VCaP (cell line): ENCODE measurements at regions not wholly inside any gene's neighbourhood (a gene's known extent, or its start where the extent isn't known, plus 50 kb on each side); places are given as distances from the start of the nearest gene placed in this dataset.
"Not testable (repeated sequence)": the region's sequence is repeated elsewhere in the genome, so short reads cannot be mapped to it uniquely, and the experiment has no call there.

Experiments used
- H3K27ac ChIP-seq: fragments of 450-650 bp; 2 replicates; pipeline ENCODE4 v1.5.1; 2017
- CTCF ChIP-seq: fragments of 450-650 bp; conservative IDR thresholded peaks from 2 replicates; pipeline ENCODE4 v1.5.1; 2017; ENCODE audit warnings: mild to moderate bottlenecking, moderate library complexity

DNA sequence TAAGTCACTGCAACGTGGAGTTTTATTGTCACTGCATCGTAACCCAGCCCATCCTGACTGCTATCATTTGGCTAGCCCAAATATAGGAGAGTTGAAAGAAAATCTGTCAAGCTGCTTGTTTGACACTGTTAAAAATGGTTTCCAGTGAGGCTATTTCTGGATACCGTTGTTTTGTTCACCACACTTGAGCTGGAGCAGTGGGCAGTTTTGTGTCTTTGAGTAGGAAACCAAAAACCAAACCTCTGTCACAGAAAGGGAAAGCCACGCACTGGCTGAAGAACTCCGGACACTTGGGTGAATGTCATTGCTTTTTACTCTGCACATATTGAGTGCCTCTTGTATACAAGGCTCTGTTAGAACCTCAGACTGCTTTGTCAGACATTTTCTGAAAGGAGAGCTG, 446.4 kb upstream of the CFAP20DC start:
- TF ChIP-seq CTCF: no peak
- H3K27ac ChIP-seq: no peak overlapping the region

DNA sequence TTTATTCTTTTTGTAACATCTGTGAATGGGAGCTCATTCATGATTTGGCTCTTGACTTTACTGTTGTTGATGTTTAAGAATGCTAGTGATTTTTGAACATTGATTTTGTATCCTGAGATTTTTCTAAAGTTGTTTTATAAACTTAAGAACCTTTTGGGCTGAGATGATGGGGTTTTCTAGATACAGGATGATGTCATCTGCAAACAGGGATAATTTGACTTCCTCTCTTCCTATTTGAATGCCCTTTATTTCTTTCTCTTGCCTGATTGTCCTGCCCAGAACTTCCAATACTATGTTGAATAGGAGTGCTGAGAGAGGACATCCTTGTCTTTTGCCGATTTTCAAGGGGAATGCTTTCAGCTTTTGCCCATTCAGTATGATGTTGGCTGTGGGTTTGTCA, 445.1 kb upstream of the CFAP20DC start:
- H3K27ac ChIP-seq: not testable (repeated sequence)

- no peak overlapping the region for H3K27ac ChIP-seq
- TF ChIP-seq CTCF: no peak
Observed at GRCh38 chr3:59486520-59486919, 436.7 kb upstream of the CFAP20DC start.

DNA sequence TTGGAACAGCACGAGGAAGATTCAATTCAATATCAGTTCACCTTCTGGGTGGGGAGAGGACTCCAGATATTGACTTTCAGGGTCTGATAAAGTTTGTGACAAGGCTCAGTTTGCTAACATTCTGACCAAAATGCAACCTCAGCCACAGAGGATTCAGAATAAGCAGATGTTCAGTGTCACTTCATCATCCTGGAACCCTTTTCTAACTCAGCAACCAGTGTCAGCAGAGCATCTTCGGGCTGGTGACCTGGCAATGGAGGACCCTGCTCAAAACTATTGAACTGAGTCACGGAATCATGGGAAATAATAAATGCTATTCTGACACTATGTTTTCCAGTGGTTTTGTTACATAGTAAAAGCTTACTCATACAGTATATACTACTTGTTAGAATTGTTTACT, 433.4 kb upstream of the CFAP20DC start:
- no peak overlapping the region for H3K27ac ChIP-seq
- no peak for TF ChIP-seq CTCF

DNA sequence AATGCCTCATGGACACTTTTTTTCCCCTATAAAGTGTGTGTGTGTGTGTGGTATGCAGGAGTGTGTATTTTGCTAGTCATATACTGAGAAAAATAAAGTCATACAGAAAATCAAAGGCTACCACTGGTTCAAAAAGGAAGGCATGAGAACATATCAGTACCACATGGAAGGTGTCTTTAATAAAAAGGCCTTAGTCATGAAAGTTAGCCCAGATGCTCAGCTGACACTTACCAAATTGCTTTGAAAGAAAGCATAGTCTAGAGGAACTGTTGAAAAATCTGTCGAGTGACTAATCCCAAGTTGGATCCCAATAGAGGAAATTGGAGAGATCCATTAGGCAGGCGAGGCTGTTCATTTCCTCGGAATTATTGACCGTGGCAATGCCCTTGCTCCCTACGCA, 432.9 kb upstream of the CFAP20DC start:
- H3K27ac ChIP-seq: no peak overlapping the region
- no peak for TF ChIP-seq CTCF

DNA sequence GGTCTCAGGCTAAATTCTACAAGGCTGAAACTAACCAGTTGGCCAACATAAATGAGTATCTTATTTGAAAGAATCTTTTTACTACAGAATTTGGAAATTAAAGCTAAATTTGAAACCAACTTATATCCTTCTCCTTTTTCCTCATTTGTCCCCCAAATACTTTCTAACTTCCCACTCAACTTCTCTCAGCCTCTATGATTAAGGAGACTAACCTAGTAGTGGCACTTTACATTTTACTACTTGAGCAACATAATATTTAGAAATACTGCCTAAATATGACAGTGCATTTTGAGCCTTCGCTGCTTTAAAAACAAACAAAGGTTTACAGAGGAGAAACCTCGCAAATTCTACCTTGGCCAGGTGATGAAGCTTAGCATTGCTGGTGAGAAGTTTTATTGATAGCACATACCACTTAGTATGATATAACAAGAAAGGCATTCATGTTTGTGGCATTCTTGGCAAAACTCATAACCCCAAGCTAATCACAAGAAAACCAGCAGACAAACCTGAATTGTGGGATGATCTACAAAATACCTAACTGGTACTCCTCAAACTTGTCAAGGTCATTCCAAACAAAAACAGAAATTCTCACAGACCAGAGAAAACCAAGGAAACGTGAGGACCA, 432.1 kb upstream of the CFAP20DC start:
- TF ChIP-seq CTCF: no peak
- no peak overlapping the region for H3K27ac ChIP-seq

DNA sequence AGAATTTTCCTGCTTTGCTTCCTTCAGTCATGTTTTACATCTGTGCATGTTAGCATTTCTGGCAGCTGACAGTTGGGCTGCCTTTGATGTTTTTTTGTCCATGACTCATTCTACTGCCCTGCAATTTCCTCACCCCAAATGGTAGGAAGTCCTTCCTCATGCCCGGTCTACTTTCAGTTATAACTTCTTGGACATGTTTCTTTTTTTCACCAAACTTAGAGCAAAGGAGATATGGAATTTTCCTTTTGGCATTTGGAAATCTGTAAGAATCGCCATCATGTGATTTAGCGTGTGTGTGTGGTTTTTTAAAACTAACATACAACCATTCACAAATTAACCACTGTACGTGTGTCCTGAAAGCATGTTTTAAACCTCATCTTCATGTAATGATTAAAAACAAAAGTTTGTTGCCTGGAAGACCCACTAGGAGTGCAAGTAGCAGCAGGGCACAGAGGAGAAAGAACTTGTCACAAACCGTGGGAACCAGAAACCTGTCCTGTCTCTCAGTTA, 430.7 kb upstream of the CFAP20DC start:
- H3K27ac ChIP-seq: no peak overlapping the region
- TF ChIP-seq CTCF: no peak

- H3K27ac ChIP-seq: no peak overlapping the region
- TF ChIP-seq CTCF: no peak
Observed at GRCh38 chr3:59473636-59474035, 423.8 kb upstream of the CFAP20DC start.
